Osteoblast (primary cell): ENCODE measurements at regions not wholly inside any gene's neighbourhood (a gene's known extent, or its start where the extent isn't known, plus 50 kb on each side); places are given as distances from the start of the nearest gene placed in this dataset.

Source experiments
- DNase-seq: peaks from one replicate; pipeline ENCODE4 v3.0.0; 2011; ENCODE audit warnings: low spot score, mixed read lengths; ENCODE audit not compliant: insufficient read length; ENCODE audit errors: missing footprints
- H2AFZ ChIP-seq: 2 replicates; pipeline ENCODE4 v1.6.0; 2011; ENCODE audit warnings: mild to moderate bottlenecking, low read length
- H3K27ac ChIP-seq: 2 replicates; pipeline ENCODE4 v1.5.1; 2011; ENCODE audit warnings: mild to moderate bottlenecking, low read depth, low read length, moderate library complexity
- H3K27me3 ChIP-seq: 2 replicates; pipeline ENCODE4 v1.6.0; 2012; ENCODE audit warnings: mild to moderate bottlenecking, control low read depth, inconsistent platforms, low read length, moderate library complexity; ENCODE audit not compliant: insufficient read depth
- H3K36me3 ChIP-seq: 2 replicates; pipeline ENCODE4 v1.5.1; 2011; ENCODE audit warnings: mild to moderate bottlenecking, low read length, control low read depth, moderate library complexity; ENCODE audit not compliant: insufficient read depth
- H3K4me1 ChIP-seq: 2 replicates; pipeline ENCODE4 v1.5.1; 2011; ENCODE audit warnings: mild to moderate bottlenecking, low read length, control low read depth, moderate library complexity; ENCODE audit not compliant: insufficient read depth
- H3K4me2 ChIP-seq: 2 replicates; pipeline ENCODE4 v1.6.0; 2011; ENCODE audit warnings: mild to moderate bottlenecking, low read length; ENCODE audit not compliant: insufficient read depth
- H3K4me3 ChIP-seq: fragments of 200-600 bp; sonication (generic); 3 replicates; pipeline ENCODE4 v1.5.1; 2012; ENCODE audit warnings: mild to moderate bottlenecking, low read length, inconsistent platforms; ENCODE audit not compliant: insufficient read depth
- H3K79me2 ChIP-seq: 2 replicates; pipeline ENCODE4 v1.6.0; 2012; ENCODE audit warnings: mild to moderate bottlenecking, low read length, control low read depth, inconsistent platforms; ENCODE audit not compliant: insufficient read depth
- H3K9me3 ChIP-seq: 2 replicates; pipeline ENCODE4 v1.5.1; 2011; ENCODE audit warnings: low read depth, low read length, control low read depth
- H4K20me1 ChIP-seq: 2 replicates; pipeline ENCODE4 v1.6.0; 2012; ENCODE audit warnings: mild to moderate bottlenecking, low read length, control low read depth; ENCODE audit not compliant: insufficient read depth
- CTCF ChIP-seq: IDR thresholded peaks from 2 replicates; pipeline ENCODE4 v1.5.1; 2011; ENCODE audit warnings: mild to moderate bottlenecking, low read depth, low read length, moderate library complexity; ENCODE audit errors: extremely low read depth

GRCh38 chr5:89956838-89957237, 452.7 kb downstream of the CETN3 start:
- TF ChIP-seq CTCF: no peak

GRCh38 chr5:89954916-89955315, 454.6 kb downstream of the CETN3 start:
- no peaks in the 10 kb centered on the region for H3K36me3 ChIP-seq
- no peak overlapping the region for H3K4me3 ChIP-seq

More at GRCh38 chr5:89956838-89957237, 452.7 kb downstream of the CETN3 start:
- no peak for DNase-seq
- no peaks in the 10 kb centered on the region for H3K4me1 ChIP-seq
- H3K27me3 ChIP-seq: no peaks in the 10 kb centered on the region
- H3K79me2 ChIP-seq: no peaks in the 10 kb centered on the region
- H3K36me3 ChIP-seq: no peaks in the 10 kb centered on the region
- H3K4me3 ChIP-seq: no peak overlapping the region
- H3K4me2 ChIP-seq: no peak overlapping the region
- H3K27ac ChIP-seq: no peak overlapping the region
- no peak overlapping the region for H2AFZ ChIP-seq
- H3K9me3 ChIP-seq: no peaks in the 10 kb centered on the region
- no peaks in the 10 kb centered on the region for H4K20me1 ChIP-seq

GRCh38 chr5:89951876-89952275, 457.7 kb downstream of the CETN3 start:
- Histone ChIP-seq H3K4me3 (no peak overlapping the region), H3K4me2 (no peak overlapping the region), H2AFZ (no peak overlapping the region), H3K4me1 (no peaks in the 10 kb centered on the region), H4K20me1 (no peaks in the 10 kb centered on the region), H3K9me3 (no peaks in the 10 kb centered on the region), H3K36me3 (no peaks in the 10 kb centered on the region), H3K27me3 (no peaks in the 10 kb centered on the region), H3K79me2 (no peaks in the 10 kb centered on the region), H3K27ac (no peak overlapping the region)
- DNase-seq: no peak
- TF ChIP-seq CTCF: no peak

More at GRCh38 chr5:89954916-89955315, 454.6 kb downstream of the CETN3 start:
- H3K4me1 ChIP-seq: no peaks in the 10 kb centered on the region
- TF ChIP-seq CTCF: no peak
- H3K4me2 ChIP-seq: no peak overlapping the region
- H3K27ac ChIP-seq: no peak overlapping the region
- H3K79me2 ChIP-seq: no peaks in the 10 kb centered on the region
- DNase-seq: no peak
- H3K27me3 ChIP-seq: no peaks in the 10 kb centered on the region
- H2AFZ ChIP-seq: no peak overlapping the region
- H4K20me1 ChIP-seq: no peaks in the 10 kb centered on the region
- no peaks in the 10 kb centered on the region for H3K9me3 ChIP-seq

- no peaks in the 10 kb centered on the region for H3K79me2 ChIP-seq
- H3K36me3 ChIP-seq: no peaks in the 10 kb centered on the region
- no peak overlapping the region for H3K27ac ChIP-seq
- no peaks in the 10 kb centered on the region for H3K9me3 ChIP-seq
- H3K4me1 ChIP-seq: no peaks in the 10 kb centered on the region
- H2AFZ ChIP-seq: no peak overlapping the region
- no peaks in the 10 kb centered on the region for H3K27me3 ChIP-seq
- no peak for TF ChIP-seq CTCF
- DNase-seq: no peak
- no peaks in the 10 kb centered on the region for H4K20me1 ChIP-seq
- no peak overlapping the region for H3K4me3 ChIP-seq
- H3K4me2 ChIP-seq: no peak overlapping the region
These were observed 459.3 kb downstream of the CETN3 start for GRCh38 chr5:89950234-89950633.
